Fibroblast of the aortic adventitia (primary cell): ENCODE measurements at regions not wholly inside any gene's neighbourhood (a gene's known extent, or its start where the extent isn't known, plus 50 kb on each side); places are given as distances from the start of the nearest gene placed in this dataset.
A peak's percentile ranks its signal among the peaks of the same experiment; 100 is the strongest.

ENCODE experiments used
- DNase-seq: peaks from one replicate; pipeline ENCODE4 v3.0.0-alpha.2; 2010; ENCODE audit warnings: low read depth
- H3K4me3 ChIP-seq: 2 replicates; pipeline ENCODE4 v1.5.1; 2011; ENCODE audit warnings: low read depth, mild to moderate bottlenecking, control low read depth, low read length, moderate library complexity
- CTCF ChIP-seq: IDR thresholded peaks from 2 replicates; pipeline ENCODE4 v1.5.1; 2011; ENCODE audit warnings: mild to moderate bottlenecking, low read length, control low read depth, inconsistent platforms; ENCODE audit not compliant: insufficient read depth

DNA sequence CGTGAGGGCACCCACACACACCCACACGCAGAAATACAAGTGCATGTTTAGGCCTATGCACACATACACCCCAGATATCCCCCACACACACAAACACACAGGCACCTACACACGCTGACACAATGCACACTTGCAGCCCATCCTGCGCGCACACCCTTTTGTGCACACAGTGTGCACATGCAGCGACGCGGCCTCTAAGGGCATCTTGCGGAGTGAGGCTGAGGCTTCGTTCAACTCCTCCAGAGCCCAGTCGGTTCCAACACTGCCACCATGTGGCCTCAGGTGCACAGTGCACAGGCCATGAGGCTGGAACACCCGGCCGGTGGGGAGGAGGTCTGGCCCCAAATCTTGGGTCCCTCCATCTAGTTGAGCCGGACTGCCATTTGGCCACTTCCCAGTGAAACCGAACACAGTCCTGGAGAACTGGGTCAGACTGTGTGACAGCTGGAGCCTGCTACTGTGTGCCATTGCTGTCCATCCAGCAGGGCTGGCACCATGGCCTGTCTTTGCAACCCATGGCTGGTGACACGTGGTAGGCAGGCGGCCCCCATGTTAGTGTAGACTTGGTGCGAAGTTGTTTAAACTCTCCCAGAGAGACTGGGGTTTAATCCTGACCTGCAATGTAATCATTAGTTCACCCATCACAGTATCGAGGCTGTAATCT, 97.7 kb upstream of the MVB12B start:
- H3K4me3 ChIP-seq: no peak overlapping the region
- DNase-seq: peak; percentile 73
- peak; percentile 98 for TF ChIP-seq CTCF

- DNase-seq: no peak
- H3K4me3 ChIP-seq: no peak overlapping the region
- no peak for TF ChIP-seq CTCF
These were observed 97.1 kb upstream of the MVB12B start for GRCh38 chr9:126229501-126229900.

- H3K4me3 ChIP-seq: no peak overlapping the region
- no peak for DNase-seq
- TF ChIP-seq CTCF: no peak
These were observed 95.9 kb upstream of the MVB12B start for GRCh38 chr9:126230692-126231091.

GRCh38 chr9:126232461-126232860, 94.2 kb upstream of the MVB12B start:
- no peak overlapping the region for H3K4me3 ChIP-seq
- no peak for DNase-seq
- TF ChIP-seq CTCF: no peak

DNA sequence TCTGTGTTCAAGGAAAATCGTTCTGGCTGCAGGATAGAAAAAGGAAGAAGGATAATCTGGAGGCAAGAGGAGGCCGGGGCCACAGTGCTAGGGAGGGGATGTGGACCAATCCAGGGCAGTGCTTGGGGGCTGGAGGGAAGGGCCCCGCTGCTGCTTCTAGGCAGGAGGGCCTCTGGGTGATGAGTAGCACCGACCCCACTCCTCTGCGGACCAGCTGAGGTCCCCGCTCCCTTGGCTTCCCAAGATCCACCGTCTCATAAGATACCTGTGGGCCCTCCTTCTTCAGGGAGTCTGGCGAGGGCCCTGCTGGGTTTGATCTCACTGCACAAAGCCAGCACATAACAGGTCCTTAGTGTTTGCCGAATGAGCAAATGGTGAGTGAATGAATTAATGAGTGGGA, 93.5 kb upstream of the MVB12B start:
- no peak for DNase-seq
- H3K4me3 ChIP-seq: no peak overlapping the region

GRCh38 chr9:126233913-126234525, 92.6 kb upstream of the MVB12B start:
- TF ChIP-seq CTCF: no peak
- no peak overlapping the region for H3K4me3 ChIP-seq
- DNase-seq: no peak

More for the DNA sequence above, 93.5 kb upstream of the MVB12B start:
- no peak for TF ChIP-seq CTCF
